Hippocampal formation (tissue), 2 donors: ENCODE measurements at regions not wholly inside any gene's neighbourhood (a gene's known extent, or its start where the extent isn't known, plus 50 kb on each side); places are given as distances from the start of the nearest gene placed in this dataset.
A peak's percentile ranks its signal among the peaks of the same experiment; 100 is the strongest.

Source experiments
- DNase-seq, 2 donors: peaks; one replicate each; lab custom pipeline; 2025; lab: John Stamatoyannopoulos, UW

DNA sequence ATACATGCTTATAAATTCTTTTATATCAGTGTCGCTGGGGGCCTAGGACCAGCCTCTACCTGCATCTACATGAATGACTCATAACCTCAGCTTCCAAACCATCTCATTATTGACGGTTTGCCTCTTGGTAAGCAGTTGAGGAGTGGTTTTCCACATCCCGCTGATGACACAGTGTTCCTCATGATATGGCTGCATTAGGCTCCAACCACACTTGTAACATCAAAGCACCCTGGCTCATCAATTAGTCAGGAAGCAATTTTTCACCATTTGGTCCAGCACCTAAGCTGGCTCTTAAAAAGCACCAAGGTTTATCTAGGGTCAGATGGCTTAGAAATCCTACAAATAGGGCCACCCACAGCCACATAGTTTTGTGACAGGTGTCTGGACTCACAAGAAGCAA, 402.4 kb downstream of the ARHGEF28 start:
- DNase-seq = no peak

DNA sequence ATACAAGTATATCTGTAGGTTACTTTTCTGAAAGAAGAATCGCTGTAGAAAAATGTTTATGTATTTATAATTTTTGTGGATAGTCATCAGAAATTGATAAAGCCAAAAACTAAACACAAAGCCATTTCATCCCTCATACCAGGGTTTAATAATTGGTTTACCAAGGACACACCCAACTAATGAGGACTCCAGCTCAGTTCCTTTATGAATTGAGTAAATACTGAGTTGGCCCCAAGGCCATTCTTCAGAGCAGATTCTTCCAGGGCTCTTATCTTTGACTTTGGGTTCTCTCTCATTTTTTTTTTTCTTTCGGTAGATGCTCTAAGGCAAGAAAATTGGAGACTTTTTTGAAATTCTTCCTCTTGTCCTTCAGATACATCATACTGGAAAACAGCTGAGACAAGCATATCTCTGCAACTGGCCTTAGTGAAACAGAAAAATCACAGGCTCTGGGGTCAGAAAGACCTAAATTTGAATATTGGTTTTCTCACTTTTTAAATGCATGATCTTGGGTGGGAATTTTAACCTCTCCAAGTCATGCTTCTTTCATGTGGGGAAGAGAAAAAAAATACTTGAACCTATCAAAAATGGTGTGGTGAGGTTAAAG, 401.8 kb downstream of the ARHGEF28 start:
- DNase-seq = no peak

DNA sequence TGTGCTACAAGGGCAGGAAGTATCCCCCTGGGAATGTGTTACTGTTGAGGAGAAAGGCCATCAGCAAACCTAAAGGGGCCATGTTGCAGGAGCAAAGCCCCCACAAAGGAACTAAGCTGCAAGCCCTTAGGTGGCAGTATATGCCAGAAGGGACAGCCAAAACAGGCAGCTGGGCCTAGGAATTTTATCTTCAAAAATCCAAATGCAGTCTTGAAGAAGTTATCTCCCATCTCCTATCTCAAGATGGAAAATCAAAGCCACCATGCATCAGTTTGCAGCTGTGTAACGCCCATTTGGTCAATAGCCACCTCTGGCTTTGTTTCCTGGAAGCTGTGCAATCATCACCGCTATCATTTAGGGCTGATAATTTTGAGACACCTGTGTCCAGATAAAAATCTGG, 400.3 kb downstream of the ARHGEF28 start:
- no peak for DNase-seq

DNA sequence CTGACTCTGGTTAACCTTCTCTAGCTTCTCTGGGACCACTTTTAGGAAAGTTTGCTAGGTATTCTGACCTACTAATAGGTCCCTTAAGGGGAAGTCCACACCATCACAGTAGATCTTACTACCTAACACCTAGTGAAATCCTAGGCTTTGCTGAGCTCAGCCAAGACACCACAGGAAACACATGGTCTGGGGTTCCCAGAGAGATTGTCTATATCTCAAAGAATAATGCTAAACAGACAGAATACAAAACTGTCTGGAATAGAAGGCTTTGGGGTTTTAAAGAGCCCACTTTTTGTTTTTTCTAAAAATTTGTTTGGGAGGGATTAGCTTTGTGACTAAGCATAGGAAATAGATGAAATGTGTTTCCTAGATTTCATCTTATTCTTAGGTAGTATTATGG, 395.1 kb downstream of the ARHGEF28 start:
- DNase-seq = no peak

DNA sequence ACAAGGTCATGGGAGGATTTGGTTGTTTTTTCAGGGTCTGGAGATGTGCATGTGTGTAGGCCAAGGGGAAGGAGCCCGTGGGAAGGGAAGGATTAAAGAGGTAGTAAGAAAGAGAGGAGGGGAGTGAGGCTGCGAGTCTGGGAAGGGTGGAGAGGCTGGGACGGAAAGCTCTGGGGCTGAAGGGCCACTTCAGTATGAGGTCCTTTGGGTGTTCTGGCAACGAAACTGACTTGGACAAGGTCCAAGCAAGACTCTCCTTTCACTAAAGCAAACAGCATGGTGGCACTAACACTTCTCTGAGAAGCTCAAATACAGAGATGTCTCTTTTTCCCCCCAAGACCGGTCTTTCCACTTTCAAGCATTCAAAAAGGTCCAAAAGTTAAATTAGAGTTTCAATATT, 394.5 kb downstream of the ARHGEF28 start:
- DNase-seq = no peak

DNA sequence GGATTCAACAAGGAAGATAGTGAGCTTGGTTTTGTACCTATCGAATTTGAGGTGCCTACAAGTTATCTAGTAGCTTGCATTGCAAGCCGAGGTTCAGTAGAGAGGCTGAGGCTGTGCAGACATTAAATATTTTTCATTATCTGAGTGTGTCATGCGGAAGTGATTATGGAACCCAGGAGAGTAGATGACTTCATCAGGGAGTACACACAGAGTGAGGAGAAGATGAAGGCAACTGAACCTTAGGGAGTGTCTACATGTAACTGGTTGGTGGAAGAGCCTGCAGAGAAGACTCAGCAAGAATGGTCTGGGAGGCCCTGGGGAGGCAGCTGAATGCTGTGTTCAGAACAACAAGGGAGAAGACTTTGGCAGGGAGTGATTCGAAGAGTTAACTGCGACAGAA, 393.9 kb downstream of the ARHGEF28 start:
- DNase-seq = no peak

DNA sequence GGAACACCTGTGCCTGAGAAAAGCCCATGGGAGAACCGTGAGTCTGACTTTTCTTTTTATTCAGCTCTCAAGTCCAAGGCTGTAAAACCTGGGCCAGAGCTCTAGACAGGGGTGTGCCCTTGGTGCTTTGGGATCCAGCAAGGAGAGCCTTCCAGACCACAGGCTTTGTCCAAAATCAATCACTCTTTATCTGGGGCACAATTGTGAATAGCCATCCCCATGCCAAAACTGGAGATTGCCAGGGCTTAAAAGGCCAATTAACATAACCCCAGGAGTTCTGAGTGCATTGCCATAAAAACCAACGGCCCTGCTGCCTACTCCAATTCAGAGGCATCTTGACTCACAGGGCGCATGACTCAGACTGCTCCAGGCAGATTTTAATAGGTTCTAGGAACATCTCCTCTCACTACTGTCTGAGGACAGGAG, 391.8 kb downstream of the ARHGEF28 start:
- peak; percentile 20 to 25 for DNase-seq

DNA sequence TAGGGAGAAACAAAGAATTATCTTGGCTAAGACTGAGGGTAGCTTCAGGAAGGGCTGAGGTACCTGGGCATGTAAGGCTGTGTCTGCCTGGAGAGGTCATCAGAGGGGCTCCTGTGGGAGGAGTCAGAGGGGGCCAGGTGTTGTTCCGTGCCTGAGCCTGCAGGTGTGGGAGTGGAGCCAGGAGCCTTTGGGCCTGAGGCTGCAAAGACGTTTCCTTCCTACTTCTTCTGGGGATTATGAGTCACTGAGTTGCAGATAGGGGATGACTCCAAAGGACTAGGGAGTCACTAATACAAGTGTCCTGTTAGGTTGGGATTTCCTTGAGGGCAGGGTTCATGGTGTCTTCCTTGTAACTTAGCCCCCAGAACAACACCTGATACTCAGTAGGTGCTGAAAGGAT, 391.1 kb downstream of the ARHGEF28 start:
- no peak for DNase-seq

DNA sequence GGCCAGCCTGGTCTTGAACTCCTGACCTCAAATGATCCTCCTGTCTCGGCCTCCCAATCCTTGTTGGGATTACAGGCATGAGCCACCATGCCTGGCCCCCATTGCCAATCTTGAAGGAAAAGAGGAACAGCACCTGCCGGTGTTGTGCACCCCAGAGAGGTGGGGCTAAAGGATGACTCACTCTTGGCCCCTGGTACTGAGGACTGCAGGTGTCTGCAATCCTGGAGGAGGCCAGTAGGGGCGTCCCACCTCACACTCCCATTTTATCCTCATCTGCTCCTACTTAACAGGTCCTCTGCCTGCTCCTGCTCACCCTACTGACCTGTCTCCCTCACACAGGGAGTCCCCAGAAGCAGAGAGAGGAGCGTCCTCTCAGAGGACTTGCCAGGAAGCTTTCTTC, 390.4 kb downstream of the ARHGEF28 start:
- no peak for DNase-seq

DNA sequence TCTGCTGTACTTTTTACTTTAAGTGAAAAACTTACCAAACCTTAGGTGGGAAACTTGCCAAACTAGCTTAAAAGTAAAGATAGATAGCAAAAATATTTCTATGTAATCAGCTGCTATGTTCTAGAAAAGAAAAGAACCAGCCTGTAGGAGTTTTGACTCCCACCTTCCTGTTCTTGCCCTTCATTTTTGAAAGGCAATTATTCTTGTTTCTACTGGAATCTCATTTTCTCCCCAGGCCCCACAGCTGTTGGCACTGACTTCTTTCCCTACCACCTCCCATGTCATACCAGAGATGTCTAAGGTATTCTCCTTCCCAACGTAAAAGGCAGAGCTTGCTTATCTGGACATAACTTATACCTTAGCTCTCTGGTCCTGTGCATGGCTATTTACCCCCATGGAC, 389.7 kb downstream of the ARHGEF28 start:
- DNase-seq = no peak

DNA sequence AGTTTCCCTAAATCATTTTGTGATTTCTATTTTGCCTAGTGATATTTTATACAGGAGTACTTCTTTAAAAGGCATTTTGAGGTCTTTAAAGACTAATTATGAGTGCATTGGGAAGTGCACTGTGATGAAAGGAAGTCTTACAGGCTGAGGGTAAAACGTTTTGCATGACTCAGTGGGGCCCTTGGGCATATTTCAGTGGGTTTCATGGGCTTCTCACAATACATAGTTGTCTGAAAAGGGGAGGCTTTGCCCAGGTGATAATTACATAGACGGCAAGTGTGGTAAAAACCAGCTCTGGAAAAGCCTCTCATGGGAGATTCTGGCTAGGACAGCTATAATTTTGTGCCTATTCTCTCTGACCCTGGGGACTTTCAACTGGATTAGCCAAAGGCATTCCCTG, 387.2 kb downstream of the ARHGEF28 start:
- no peak for DNase-seq

DNA sequence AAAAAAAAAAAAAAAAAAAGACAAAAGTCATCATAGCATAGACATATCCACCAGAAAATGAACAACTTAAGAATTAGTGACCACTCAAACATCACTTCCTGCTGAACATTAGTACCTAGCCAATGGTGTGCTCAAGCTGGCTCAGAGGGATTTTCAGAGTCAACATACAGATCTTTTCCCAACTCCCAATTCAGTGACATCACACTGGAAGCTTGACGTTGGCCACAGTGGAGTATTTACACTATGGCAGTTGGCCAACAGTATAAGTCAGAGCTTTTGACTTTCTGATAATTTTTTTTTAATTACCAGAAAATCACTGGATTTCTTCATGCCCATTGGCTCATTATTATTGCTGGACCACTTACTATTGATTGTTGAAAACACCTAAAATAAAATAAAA, 383.5 kb downstream of the ARHGEF28 start:
- DNase-seq = no peak

DNA sequence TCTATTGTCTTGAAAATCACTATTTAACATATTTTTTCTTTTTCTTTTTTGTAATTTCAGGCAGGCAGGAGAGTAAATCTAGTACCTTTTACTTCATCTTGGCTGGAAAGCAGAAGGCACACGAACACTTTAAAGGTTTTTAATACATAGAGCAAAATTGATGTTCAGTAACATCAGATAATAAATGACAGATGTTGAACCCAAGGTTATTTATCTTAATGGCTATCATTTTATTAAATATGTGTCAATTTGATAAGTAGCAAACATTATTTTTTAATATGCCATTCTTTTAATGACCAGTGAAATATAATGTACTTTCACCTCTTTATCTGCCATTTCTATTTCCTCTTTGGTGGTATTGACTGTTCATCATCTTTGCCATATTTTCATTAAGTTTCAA, 381.2 kb downstream of the ARHGEF28 start:
- no peak for DNase-seq

DNA sequence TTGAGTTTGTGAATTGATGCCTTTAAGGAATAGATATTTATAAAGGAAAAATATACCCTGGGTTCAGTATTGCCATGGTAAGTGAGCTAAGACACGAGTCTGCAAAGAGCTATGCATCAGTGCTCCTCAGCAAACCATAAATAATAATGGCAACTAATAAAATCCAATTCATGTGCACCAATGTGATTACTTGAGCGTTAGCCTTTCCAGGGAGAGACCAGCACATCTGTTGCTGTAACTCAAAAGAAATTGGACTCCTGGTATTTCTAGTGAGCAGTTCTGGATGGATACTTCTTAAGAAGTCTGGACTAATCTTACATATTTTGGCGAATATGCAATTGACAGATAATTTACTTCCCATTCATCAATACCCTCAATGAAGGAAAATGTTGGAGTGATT, 373.3 kb downstream of the ARHGEF28 start:
- DNase-seq = no peak

DNA sequence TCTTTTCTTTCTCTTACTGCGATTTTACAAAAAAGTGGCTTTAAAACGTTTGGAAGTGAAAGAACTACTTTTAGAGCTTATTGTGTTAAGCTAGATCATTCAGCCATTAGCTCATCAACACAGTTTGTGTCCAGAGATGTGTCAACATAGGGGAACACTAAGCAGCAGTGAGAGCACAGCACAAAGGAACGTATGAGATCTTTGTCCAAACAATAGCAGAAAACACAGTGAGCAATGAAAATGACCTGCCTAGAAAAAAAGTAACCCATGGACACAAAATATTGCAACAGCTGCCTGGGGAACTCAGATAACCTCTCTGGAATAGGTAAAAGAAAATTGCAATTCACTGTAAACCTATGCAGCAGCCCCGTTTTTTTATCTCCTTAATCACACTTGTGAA, 372.5 kb downstream of the ARHGEF28 start:
- DNase-seq = no peak

DNA sequence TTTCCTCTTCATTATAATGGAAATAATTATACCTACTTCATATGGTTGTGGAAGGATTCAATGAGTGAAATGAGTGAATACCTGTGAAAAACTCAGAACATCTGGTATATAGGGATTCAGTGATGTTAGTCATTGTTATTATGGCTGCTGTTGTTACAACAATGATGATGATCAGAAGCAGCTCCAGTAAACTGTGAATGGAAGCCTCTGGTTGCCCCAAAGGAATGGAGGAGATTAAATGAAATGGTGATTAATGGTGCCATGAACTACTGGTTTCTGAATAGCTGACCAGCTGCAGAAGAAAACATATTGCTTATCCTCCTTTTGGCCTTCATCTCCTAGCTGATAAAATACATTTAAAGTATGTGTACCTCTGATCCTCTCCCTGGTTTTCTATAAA, 372.0 kb downstream of the ARHGEF28 start:
- DNase-seq = no peak

DNA sequence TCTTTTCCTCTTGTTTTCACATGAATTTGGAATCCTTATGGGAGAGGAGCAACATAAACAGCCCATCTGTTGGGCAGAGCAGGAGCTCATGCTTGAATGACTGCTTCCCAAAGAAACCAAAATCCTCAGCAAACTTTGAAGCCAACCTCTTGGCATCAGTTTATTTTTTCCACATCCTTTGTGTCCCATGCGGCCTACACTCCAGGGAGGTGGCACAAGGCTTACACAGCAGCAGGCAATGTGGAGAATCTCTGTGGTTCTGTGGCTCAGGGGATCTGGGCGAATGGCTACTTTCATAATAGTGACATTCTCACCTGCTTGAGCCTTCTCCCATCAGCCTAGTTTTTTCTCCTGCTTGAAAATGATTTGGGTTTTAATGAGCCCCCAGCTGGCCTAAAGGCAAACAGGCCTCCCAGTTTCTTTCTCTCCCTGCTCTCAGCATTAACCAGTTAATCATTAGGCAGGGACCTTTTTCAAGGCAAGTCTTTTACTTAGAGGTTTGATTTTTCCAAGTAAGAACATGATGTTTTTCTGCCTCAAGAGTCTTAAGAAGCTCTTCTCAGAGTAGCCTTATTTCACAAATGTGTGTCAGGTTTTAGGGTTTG, 370.3 kb downstream of the ARHGEF28 start:
- DNase-seq = no peak

DNA sequence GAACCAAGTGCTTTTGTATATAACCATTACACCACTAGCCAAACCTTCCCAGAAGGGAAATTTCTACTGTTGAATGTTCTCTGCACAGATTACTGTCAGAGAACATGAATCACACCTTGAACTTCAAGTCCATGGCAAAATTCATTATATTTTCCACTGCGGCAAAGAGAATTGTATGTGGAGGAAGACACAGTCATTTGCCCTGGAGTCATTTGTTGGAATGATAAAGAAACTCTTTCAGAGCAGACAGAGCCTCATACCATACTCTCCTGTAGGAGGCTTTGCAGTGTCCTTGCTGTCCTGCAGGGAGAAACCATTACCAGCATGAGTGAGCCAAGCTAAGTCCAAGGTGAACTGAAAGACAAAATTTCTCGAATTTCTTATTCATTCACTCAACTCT, 369.0 kb downstream of the ARHGEF28 start:
- no peak for DNase-seq
